ENCODE measurements at regions not wholly inside any gene's neighbourhood (a gene's known extent, or its start where the extent isn't known, plus 50 kb on each side); places are given as distances from the start of the nearest gene placed in this dataset.

DNA sequence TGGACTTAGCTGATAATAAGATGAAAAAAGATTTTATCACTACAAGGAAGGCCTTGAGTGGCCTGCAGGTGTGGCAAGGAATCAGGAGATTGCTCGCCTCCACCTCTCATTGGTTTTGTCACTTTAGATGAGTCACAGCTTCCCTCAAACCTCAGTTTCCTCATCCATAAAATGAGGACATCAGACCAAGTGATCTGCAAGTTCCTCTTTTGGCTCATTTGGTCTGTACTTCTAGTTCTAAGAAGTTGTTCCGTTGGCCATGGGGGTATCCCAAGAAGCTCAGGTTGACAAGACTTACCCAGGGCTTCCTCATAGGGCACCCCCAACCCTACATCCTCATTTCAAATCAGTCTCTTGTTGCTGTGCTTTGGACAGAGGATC is 254.1 kb downstream of the UACA start:
- no peak overlapping the region for H3K4me2 ChIP-seq (ENCODE audit: low read length)
- no peaks in the 10 kb centered on the region for H4K20me1 ChIP-seq (ENCODE audit: control insufficient read depth, insufficient read depth, low read depth, low read length)
- H3K79me2 ChIP-seq (ENCODE audit: control insufficient read depth, low read length) = no peaks in the 10 kb centered on the region
- no peaks in the 10 kb centered on the region for H3K9me2 ChIP-seq (replicated peaks; ENCODE audit: control insufficient read depth, low read length)
- H3K9me3 ChIP-seq (ENCODE audit: control insufficient read depth, insufficient read depth, low read length) = peaks cover 26% of the 10 kb centered on the region
- H3F3A ChIP-seq (ENCODE audit: control insufficient read depth, insufficient read depth) = no peaks in the 10 kb centered on the region
- H3K4me3 ChIP-seq (ENCODE audit: low read length) = no peak overlapping the region
- peaks cover 15% of the 10 kb centered on the region for H3K27me3 ChIP-seq (ENCODE audit: control insufficient read depth, low read length)
- peaks cover 48% of the 10 kb centered on the region for H3K4me1 ChIP-seq (ENCODE audit: control insufficient read depth, low read length)
- H3K27ac ChIP-seq (ENCODE audit: low read depth, low read length) = no peak overlapping the region
- no peaks in the 10 kb centered on the region for H3K36me3 ChIP-seq (ENCODE audit: control insufficient read depth, low read length)
- no peak for TF ChIP-seq EZH2phosphoT487 (IDR thresholded peaks at IDR 0.05; ENCODE audit: borderline replicate concordance, low read length)
- TF ChIP-seq, protein P1, sequence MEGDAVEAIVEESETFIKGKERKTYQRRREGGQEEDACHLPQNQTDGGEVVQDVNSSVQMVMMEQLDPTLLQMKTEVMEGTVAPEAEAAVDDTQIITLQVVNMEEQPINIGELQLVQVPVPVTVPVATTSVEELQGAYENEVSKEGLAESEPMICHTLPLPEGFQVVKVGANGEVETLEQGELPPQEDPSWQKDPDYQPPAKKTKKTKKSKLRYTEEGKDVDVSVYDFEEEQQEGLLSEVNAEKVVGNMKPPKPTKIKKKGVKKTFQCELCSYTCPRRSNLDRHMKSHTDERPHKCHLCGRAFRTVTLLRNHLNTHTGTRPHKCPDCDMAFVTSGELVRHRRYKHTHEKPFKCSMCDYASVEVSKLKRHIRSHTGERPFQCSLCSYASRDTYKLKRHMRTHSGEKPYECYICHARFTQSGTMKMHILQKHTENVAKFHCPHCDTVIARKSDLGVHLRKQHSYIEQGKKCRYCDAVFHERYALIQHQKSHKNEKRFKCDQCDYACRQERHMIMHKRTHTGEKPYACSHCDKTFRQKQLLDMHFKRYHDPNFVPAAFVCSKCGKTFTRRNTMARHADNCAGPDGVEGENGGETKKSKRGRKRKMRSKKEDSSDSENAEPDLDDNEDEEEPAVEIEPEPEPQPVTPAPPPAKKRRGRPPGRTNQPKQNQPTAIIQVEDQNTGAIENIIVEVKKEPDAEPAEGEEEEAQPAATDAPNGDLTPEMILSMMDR (IDR thresholded peaks at IDR 0.05; ENCODE audit: low read depth, low read length, poor library complexity, severe bottlenecking) = no peak

GRCh38 chr15:70508561-70509281 is 254.6 kb downstream of the UACA start:
- TF ChIP-seq, protein P1 (IDR thresholded peaks at IDR 0.05; ENCODE audit: low read depth, low read length, poor library complexity, severe bottlenecking) = no peak
- TF ChIP-seq EZH2phosphoT487 (IDR thresholded peaks at IDR 0.05; ENCODE audit: borderline replicate concordance, low read length) = no peak
- Histone ChIP-seq H3K4me3 (ENCODE audit: low read length) (no peak overlapping the region), H3K27me3 (ENCODE audit: control insufficient read depth, low read length) (peaks cover 11% of the 10 kb centered on the region), H3K9me2 (replicated peaks; ENCODE audit: control insufficient read depth, low read length) (no peaks in the 10 kb centered on the region), H3F3A (ENCODE audit: control insufficient read depth, insufficient read depth) (no peaks in the 10 kb centered on the region), H3K79me2 (ENCODE audit: control insufficient read depth, low read length) (no peaks in the 10 kb centered on the region), H3K36me3 (ENCODE audit: control insufficient read depth, low read length) (no peaks in the 10 kb centered on the region), H3K4me2 (ENCODE audit: low read length) (no peak overlapping the region), H3K9me3 (ENCODE audit: control insufficient read depth, insufficient read depth, low read length) (peaks cover 26% of the 10 kb centered on the region), H4K20me1 (ENCODE audit: control insufficient read depth, insufficient read depth, low read depth, low read length) (no peaks in the 10 kb centered on the region), H3K27ac (ENCODE audit: low read depth, low read length) (no peak overlapping the region), H3K4me1 (ENCODE audit: control insufficient read depth, low read length) (peaks cover 53% of the 10 kb centered on the region)

GRCh38 chr15:70507772-70508371 is 255.5 kb downstream of the UACA start:
- Histone ChIP-seq H3K36me3 (ENCODE audit: control insufficient read depth, low read length) (no peaks in the 10 kb centered on the region), H3K4me2 (ENCODE audit: low read length) (no peak overlapping the region), H4K20me1 (ENCODE audit: control insufficient read depth, insufficient read depth, low read depth, low read length) (no peaks in the 10 kb centered on the region), H3K9me2 (replicated peaks; ENCODE audit: control insufficient read depth, low read length) (no peaks in the 10 kb centered on the region), H3K27me3 (ENCODE audit: control insufficient read depth, low read length) (peaks cover 11% of the 10 kb centered on the region), H3F3A (ENCODE audit: control insufficient read depth, insufficient read depth) (no peaks in the 10 kb centered on the region), H3K4me1 (ENCODE audit: control insufficient read depth, low read length) (peaks cover 62% of the 10 kb centered on the region), H3K4me3 (ENCODE audit: low read length) (no peak overlapping the region), H3K27ac (ENCODE audit: low read depth, low read length) (no peak overlapping the region), H3K9me3 (ENCODE audit: control insufficient read depth, insufficient read depth, low read length) (peaks cover 26% of the 10 kb centered on the region), H3K79me2 (ENCODE audit: control insufficient read depth, low read length) (no peaks in the 10 kb centered on the region)
- TF ChIP-seq EZH2phosphoT487 (IDR thresholded peaks at IDR 0.05; ENCODE audit: borderline replicate concordance, low read length) = no peak
- TF ChIP-seq, protein P1 (IDR thresholded peaks at IDR 0.05; ENCODE audit: low read depth, low read length, poor library complexity, severe bottlenecking) = no peak
